PC-3 (cell line): ENCODE measurements at regions not wholly inside any gene's neighbourhood (a gene's known extent, or its start where the extent isn't known, plus 50 kb on each side); places are given as distances from the start of the nearest gene placed in this dataset.

Experiments
- EZH2 ChIP-seq: fragments of 300-600 bp; sonication (generic); IDR thresholded peaks from one replicate; pipeline ENCODE4 v1.6.1; 2017; ENCODE audit warnings: antibody characterized with exemption, mild to moderate bottlenecking, low read length; ENCODE audit not compliant: unreplicated experiment
- EZH2phosphoT487 ChIP-seq: fragments of 300-600 bp; sonication (generic); IDR thresholded peaks from 2 replicates; pipeline ENCODE4 v1.6.1; 2018; ENCODE audit warnings: mild to moderate bottlenecking, antibody characterized with exemption, low read length, borderline replicate concordance
- TF ChIP-seq, protein P1 (sequence below): fragments of 300-600 bp; sonication (generic); conservative IDR thresholded peaks from 2 replicates; pipeline ENCODE4 v1.5.1; 2017; ENCODE audit warnings: antibody characterized with exemption, low read depth, mild to moderate bottlenecking, low read length

DNA sequence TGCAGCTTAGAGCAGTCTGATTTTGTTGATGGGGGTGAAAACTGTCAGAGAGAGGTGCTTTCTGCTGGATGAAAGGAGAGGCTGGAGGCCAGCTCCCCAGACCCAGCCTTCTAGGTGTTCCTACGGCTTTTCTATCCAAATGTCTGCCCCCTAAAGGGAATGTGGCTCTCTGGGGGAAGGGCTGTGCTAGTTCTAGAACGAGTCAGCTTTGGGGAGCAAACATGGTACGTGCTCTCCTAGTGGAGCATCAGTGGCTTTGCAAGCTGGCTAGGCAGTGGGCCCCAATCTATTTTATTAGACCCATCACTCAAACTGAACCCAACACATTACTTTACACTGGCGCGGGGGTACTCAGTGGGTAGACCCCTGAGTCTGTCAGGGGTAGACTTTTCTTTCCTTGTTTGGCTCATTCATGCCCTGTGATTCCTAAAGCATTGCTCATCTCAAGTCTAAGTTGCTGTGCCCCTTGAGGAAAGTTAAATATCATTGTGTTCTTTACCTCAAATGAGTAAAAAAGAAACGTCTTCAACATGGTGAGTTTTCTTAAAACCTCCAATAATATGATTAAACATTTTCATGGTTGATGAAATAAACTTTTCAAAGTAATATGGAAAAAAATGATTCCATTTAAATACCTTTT lies 254.9 kb downstream of the DLEU7 start:
- TF ChIP-seq EZH2phosphoT487 (no peak), EZH2 (no peak)
- TF ChIP-seq, protein P1, sequence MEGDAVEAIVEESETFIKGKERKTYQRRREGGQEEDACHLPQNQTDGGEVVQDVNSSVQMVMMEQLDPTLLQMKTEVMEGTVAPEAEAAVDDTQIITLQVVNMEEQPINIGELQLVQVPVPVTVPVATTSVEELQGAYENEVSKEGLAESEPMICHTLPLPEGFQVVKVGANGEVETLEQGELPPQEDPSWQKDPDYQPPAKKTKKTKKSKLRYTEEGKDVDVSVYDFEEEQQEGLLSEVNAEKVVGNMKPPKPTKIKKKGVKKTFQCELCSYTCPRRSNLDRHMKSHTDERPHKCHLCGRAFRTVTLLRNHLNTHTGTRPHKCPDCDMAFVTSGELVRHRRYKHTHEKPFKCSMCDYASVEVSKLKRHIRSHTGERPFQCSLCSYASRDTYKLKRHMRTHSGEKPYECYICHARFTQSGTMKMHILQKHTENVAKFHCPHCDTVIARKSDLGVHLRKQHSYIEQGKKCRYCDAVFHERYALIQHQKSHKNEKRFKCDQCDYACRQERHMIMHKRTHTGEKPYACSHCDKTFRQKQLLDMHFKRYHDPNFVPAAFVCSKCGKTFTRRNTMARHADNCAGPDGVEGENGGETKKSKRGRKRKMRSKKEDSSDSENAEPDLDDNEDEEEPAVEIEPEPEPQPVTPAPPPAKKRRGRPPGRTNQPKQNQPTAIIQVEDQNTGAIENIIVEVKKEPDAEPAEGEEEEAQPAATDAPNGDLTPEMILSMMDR, result no peak
